ENCODE measurements at regions not wholly inside any gene's neighbourhood (a gene's known extent, or its start where the extent isn't known, plus 50 kb on each side); places are given as distances from the start of the nearest gene placed in this dataset.
A peak's percentile ranks its signal among the peaks of the same experiment; 100 is the strongest.
"Not testable (repeated sequence)": the region's sequence is repeated elsewhere in the genome, so short reads cannot be mapped to it uniquely, and the experiment has no call there.

DNA sequence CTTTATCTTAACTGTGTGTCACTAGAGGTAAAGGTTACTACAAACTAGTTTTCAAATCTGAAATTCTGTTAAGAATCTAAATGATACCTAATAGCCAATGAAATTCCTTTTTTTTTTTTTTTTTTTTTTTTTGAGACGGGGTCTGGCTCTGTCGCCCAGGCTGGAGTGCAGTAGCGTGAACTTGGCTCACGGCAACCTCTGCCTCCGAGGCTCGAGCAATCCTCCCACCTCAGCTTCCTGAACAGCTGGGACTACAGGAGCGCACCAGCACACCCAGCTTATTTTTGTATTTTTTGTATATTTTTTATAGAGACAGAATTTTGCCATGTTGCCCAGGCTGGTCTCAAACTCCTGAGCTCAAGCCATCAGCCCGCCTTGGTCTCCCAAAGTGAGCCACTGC, 160.3 kb upstream of the NEBL start:
- DNase-seq (ENCODE audit: low read depth) = no peak

DNA sequence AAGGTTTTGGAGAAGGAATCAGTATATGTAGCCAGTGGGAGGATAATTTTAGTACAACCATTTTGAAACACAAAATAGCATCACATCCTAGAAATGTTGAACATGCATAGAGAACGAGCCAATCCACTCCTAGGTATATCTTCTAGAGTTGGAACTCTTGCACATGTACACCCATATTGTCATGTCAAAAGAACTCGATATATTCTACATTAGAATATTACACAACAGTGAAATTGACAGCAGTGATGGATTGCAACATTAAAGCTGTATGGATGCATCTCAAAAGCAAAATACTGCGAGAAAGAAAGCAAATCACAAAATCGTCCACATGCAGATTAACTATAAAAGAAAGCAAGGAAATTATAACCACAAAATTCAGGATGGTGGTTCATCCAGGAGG, 159.3 kb upstream of the NEBL start:
- no peak for DNase-seq (ENCODE audit: low read depth)

DNA sequence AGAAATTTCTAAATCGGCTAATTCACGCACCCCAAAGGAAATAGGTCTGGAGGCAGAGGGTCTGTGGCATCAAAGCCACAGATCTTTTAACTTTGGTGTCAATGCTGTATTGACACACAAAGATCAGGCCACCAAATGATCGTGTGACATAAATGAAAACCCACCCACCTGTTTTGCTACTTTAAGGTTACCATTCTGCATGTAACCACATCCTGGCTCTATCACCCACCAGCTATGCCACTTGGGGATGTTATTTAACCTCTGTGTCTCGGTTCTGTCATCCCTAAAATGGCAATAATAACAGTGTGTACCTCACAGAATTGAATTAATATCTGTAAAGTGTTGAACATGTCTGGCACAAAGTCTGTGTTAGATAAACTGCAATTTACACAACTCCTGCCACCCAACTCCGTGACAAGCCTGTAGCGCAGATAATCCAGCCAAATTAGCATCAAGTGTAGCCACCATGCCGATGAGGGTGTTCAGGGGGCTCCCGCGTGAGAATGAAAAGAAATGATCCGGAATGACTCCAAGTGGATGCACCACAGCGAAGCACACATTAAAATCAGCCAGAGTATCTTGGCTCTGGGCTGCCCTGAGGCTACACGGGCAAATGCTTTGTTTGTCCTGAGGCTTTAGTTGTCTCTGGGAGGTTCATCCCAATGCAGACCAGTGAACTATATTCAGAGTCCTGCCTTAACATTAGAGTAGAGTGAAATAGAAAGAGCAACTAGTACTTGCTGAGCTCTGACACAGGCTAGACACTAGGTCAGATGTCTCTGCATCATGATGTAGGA, 158.4 kb upstream of the NEBL start:
- DNase-seq (ENCODE audit: low read depth) = no peak

DNA sequence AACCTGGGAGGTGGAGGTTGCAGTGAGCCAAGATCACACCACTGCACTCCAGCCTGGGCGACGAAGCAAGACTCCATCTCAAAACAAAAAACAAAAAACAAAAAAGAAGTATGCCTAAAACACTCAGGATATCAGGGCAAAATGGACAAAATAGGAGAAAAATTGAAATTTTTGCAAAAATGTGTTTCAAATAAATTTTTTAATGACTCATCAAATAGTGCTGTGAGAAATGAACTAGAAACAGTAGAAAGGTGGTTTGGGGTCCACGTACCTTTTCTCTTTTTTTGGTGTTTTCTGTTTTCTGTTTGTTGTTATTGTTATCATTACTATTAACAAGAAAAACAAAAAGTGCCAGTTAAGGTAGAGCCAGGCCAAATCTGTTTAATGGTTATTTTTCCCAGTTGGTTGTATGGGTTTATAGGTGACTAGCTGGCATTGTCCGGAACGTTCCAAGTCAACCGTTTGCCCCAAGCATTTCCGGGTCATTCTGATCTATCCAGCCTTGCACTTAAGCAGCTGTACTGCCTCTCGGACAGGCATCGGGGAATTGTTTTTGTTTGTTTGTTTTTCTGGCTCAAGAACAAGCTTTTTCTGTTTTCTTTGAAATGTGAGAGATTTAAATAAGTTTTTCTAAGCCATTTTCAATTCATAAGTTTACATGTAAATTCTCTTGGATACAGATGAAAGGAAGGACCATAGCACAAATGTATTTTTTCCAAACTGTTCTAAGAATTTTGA, 157.0 kb upstream of the NEBL start:
- no peak for DNase-seq (ENCODE audit: low read depth)

DNA sequence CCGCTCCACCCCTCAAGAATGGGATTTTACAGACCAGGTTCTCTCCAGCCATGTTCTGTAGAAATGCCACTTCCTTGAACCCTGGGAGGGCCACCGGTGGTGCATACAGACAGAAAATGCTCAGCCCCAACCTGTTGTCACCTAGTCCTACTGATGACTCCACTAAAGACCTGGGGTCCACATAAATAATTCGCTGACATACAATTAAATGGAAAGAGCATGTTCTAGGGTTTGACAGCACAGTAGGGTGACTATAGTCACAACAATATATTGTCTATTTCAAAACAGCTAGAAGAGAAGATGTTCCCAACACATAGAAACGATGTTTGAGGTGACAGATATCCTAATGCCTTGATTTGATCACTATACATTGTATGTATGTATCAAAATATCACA, 155.6 kb upstream of the NEBL start:
- DNase-seq (ENCODE audit: low read depth) = no peak

DNA sequence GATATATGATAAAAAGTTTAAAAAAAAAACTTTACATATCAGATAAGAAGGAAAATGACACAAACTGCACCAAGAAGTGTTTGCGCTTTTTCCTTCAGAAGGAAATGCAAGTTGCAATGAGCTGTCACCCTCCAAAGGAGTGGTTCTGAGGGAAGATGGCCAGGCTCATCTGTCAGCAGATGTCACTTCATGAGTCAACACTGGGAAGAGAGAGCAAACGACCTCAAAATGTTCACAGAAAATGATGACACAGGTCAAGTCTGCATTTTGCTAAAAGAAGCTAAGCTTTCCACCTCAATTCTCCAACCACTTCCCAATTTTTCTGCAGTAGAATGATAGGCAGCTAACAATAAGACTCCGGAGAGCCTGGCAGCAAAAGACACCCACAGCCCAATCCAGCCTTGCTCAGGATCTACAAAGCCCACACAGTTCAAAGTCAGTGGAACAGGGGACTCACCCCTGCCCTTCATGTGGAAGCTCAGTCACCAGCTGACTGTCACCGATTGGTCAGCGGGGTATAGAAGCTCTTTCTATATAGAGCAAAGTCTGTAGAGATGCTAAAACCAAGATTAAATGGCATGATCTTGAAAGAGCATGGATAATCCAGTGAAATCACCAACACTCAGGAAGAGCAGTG, 155.1 kb upstream of the NEBL start:
- DNase-seq (ENCODE audit: low read depth) = no peak

DNA sequence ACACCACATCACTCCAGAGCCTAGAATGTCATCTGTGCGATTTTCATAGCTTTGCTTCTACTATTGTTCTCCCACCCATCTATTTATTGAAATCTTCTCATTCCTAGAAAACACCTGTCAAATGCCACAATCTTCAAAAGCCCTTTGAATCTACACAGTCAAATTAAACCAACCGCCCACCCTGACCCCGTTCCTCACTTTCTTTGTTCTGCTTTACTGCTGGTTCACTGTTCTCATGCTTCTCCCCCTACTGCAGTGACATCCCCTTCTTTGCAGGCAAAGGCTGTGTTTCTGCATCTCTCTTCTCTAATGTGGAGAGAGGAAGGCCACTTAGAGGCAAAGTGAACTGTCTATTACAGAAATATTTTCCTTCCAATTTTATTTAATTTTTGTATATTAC, 152.4 kb upstream of the NEBL start:
- DNase-seq (ENCODE audit: low read depth) = no peak

DNA sequence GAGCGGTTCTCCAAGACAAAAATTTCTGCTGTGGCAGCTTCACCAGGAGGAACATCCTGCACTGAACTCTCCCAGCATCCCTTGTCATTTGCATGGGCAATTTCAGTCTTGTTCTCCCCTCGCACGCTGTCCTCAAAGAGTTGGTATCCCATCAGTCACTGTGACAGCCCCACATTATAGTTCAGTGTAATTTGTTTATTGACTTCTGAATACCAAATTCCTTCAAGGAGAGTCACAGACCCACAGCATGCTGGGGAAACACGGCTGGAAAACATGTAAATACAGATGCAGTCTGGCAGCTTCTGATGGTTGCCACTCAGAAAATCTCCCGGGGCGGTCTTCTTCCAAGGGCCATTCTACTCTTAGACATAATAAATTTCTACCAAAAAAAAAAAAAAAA, 151.0 kb upstream of the NEBL start:
- DNase-seq (ENCODE audit: low read depth) = peak; percentile 33

DNA sequence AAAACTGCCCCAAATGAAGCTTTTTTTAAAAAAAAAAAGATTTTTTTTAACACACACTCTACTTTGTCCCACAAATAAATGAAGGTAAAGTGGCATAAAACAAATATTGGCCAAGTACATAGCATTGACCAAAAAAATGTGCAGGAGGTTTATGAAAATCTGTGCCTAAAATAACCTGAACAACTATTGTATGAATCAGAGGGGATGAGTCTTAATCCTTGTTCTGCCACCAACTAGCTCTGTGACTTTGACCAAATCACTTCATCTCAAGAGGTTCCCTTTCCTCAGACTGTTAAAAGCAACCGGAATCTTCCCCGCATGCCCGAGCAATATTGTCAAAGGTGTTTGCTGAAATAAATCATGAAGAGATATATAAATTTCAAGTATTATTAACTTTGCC, 150.4 kb upstream of the NEBL start:
- no peak for DNase-seq (ENCODE audit: low read depth)

- no peak for DNase-seq (ENCODE audit: low read depth)
Observed at GRCh38 chr10:21047096-21047495, 150.0 kb upstream of the NEBL start.

DNA sequence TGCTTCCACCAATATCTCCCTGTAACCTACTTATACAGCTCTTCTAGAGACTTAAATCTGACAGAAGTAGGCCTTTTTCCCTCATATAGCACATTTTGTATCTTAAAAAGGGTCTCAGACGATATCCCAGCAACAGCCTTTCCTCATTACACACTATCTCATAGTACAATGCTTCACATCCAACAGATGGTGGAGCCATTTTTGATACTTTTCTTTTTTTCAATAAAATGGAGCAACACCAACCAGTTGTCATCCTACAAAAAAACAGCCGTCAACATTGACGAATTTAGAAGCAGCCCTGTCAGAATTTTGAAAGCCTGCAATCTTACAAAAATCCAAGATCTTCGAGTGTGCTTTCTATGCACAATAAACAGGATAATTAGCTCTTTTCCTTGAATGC, 145.9 kb upstream of the NEBL start:
- no peak for DNase-seq (ENCODE audit: low read depth)

GRCh38 chr10:21042536-21042935, 145.4 kb upstream of the NEBL start:
- DNase-seq (ENCODE audit: low read depth) = no peak

DNA sequence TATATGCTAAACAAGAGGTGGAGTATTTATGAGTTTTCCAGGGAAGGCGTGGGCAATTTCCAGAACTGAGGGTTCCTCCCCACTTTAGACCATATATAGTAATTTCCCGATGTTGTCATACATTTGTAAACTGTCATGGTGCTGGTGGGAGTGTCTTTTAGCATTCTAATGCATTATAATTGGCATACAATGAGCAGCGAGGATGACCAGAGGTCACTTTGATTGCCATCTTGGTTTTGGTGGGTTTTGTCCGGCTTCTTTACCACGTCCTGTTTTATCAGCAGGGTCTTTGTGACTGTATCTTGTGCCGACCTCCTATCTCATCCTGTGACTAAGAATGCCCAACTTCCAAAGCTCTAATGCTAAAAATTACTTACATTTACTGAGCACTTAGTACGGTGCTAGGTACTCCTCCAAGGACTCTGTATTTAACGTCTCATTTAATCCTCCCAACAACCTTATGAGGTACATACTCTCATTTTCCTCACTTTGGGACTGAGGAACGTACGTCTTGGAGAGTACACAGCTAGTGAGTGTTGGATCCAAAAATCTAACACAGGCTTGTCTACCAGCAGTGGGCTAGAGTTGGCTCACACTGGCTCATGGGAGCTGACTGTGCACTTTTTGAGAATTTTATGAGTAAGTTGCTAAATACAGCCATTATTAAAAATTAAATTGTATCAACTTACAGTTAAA, 144.8 kb upstream of the NEBL start:
- DNase-seq (ENCODE audit: low read depth) = no peak

GRCh38 chr10:21039721-21040120, 142.6 kb upstream of the NEBL start:
- peak; percentile 18 for DNase-seq (ENCODE audit: low read depth)

GRCh38 chr10:21036757-21037156, 139.6 kb upstream of the NEBL start:
- DNase-seq (ENCODE audit: low read depth) = no peak

DNA sequence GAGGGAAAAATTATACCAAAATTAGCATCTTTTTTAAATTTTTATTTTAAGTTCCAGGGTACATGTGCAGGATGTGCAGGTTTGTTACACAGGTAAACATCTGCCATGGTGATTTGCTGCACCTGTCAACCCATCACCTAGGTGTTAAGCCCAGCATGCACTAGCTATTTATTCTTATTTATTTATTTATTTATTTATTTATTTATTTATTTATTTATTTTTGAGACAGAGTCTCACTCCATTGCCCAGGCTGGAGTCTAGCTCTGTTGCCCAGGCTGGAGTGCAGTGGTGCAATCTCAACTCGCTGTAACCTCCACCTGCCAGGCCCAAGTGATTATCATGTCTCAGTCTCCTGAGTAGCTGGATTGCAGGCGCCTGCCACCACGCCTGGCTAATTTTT, 137.7 kb upstream of the NEBL start:
- DNase-seq (ENCODE audit: low read depth) = not testable (repeated sequence)

GRCh38 chr10:21034241-21034640, 137.1 kb upstream of the NEBL start:
- DNase-seq (ENCODE audit: low read depth) = no peak

DNA sequence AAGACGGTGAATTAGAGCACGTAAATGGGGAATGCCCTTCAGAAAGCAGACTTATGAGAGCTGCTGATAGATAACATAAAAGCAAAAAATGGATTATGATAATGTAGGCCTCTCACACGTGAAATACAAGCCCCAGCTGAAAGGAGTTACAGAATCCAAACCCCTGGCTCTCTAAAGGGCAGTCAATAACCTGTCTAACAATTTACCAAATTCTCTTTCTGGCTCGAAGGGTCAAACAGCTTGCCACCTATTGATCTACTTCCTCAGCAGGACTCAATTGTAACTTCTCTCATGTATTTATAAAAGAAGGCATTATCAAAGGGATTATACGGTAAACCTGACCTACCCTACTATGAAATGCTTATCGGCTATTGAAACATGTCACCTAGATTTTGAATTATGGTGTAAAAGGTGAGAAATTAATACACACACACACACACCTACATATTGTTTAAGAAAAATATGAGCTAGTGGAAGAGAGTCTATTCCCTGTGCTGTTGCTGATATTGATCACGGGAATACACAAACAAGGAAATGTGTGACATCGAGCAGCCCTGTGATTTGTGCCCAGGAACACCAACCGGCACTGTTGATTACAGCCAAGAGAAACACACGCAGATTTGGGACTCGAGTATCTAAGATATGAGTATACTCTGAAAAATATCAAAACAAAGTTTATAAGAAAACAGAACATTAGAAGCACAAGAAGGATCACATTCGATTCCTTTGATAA, 135.6 kb upstream of the NEBL start:
- no peak for DNase-seq (ENCODE audit: low read depth)

- DNase-seq (ENCODE audit: low read depth) = no peak
Observed at GRCh38 chr10:21031232-21031795, 134.2 kb upstream of the NEBL start.

- no peak for DNase-seq (ENCODE audit: low read depth)
Observed at GRCh38 chr10:21030091-21030490, 133.0 kb upstream of the NEBL start.

DNA sequence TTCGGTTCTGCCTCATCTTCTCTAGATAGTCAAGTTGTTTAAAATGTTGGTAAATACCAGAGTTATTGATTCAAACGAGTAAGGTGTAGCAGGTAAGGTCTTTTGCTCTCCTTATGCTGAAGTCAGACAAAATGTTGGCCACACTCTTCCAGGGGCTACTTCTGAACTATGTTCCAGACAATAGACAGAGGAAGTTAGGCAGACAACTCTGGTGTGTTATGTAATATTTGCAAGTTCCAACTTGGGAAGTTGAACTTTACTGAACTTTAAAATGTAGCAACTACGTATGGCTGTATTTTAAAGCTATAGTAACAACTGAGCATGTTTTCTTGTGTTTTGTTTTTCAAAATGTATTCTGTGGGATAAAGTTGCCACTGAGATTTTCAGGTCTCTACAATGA, 125.7 kb upstream of the NEBL start:
- DNase-seq (ENCODE audit: low read depth) = no peak

All from renal cortical epithelial cell (primary cell).